ENCODE measurements at regions not wholly inside any gene's neighbourhood (a gene's known extent, or its start where the extent isn't known, plus 50 kb on each side); places are given as distances from the start of the nearest gene placed in this dataset.

- no peaks in the 10 kb centered on the region for H3K27me3 ChIP-seq (ENCODE audit: insufficient read depth, low read depth)
- H3K4me1 ChIP-seq (replicated peaks; ENCODE audit: insufficient read depth), result no peaks in the 10 kb centered on the region
- no peaks in the 10 kb centered on the region for H4K20me1 ChIP-seq (ENCODE audit: insufficient read depth)
- no peak overlapping the region for H3K4me2 ChIP-seq
- H3K9me2 ChIP-seq (ENCODE audit: insufficient read depth), result no peaks in the 10 kb centered on the region
- no peak for TF ChIP-seq CTCF (conservative IDR thresholded peaks at IDR 0.05)
- no peak for TF ChIP-seq EZH2 (IDR thresholded peaks at IDR 0.05; ENCODE audit: low read depth)
- H3K27ac ChIP-seq, result no peak overlapping the region
- CTCF ChIA-PET, result no interaction called here
- DNase-seq, result no peak
- H2AFZ ChIP-seq, result no peak overlapping the region
- no peak overlapping the region for H3K4me3 ChIP-seq
- H3K79me2 ChIP-seq (ENCODE audit: low read depth), result no peaks in the 10 kb centered on the region
- BruUV-seq (replicated peaks), result no TSS peak
- H3K9me3 ChIP-seq (ENCODE audit: insufficient read depth, low read depth), result no peaks in the 10 kb centered on the region
- POLR2A ChIA-PET (ENCODE audit: unreplicated experiment), result no interaction called here
- intact Hi-C loops (cut with micrococcal nuclease; ENCODE audit: unreplicated experiment), result no loop called here
- no peaks in the 10 kb centered on the region for H3F3A ChIP-seq (ENCODE audit: insufficient read depth, low read depth)
- H3K36me3 ChIP-seq (ENCODE audit: low read depth), result no peaks in the 10 kb centered on the region
Observed at GRCh38 chr5:111954516-111955395, 197.8 kb upstream of the NREP start.

- no peak overlapping the region for H2AFZ ChIP-seq
- CTCF ChIA-PET, result no interaction called here
- no peak overlapping the region for H3K4me2 ChIP-seq
Observed at GRCh38 chr5:111953351-111954127, 196.5 kb upstream of the NREP start.

GRCh38 chr5:111952555-111952954 lies 195.6 kb upstream of the NREP start:
- no TSS peak for BruUV-seq (replicated peaks)
- Histone ChIP-seq H3K27ac (no peak overlapping the region), H3K4me1 (replicated peaks; ENCODE audit: insufficient read depth) (no peaks in the 10 kb centered on the region), H3K9me3 (ENCODE audit: insufficient read depth, low read depth) (no peaks in the 10 kb centered on the region), H3K9me2 (ENCODE audit: insufficient read depth) (no peaks in the 10 kb centered on the region), H3K27me3 (ENCODE audit: insufficient read depth, low read depth) (no peaks in the 10 kb centered on the region), H3F3A (ENCODE audit: insufficient read depth, low read depth) (no peaks in the 10 kb centered on the region), H3K36me3 (ENCODE audit: low read depth) (no peaks in the 10 kb centered on the region), H3K79me2 (ENCODE audit: low read depth) (no peaks in the 10 kb centered on the region), H3K4me2 (no peak overlapping the region), H2AFZ (no peak overlapping the region), H3K4me3 (no peak overlapping the region), H4K20me1 (ENCODE audit: insufficient read depth) (no peaks in the 10 kb centered on the region)
- ChIA-PET POLR2A (ENCODE audit: unreplicated experiment) (no interaction called here), CTCF (no interaction called here)
- no peak for DNase-seq
- TF ChIP-seq EZH2 (IDR thresholded peaks at IDR 0.05; ENCODE audit: low read depth), result no peak
- no peak for TF ChIP-seq CTCF (conservative IDR thresholded peaks at IDR 0.05)
- intact Hi-C loops (cut with micrococcal nuclease; ENCODE audit: unreplicated experiment), result no loop called here

More at GRCh38 chr5:111953351-111954127, 196.5 kb upstream of the NREP start:
- no peaks in the 10 kb centered on the region for H3F3A ChIP-seq (ENCODE audit: insufficient read depth, low read depth)
- H3K27me3 ChIP-seq (ENCODE audit: insufficient read depth, low read depth), result no peaks in the 10 kb centered on the region
- no peak overlapping the region for H3K4me3 ChIP-seq
- intact Hi-C loops (cut with micrococcal nuclease; ENCODE audit: unreplicated experiment), result no loop called here
- no peaks in the 10 kb centered on the region for H4K20me1 ChIP-seq (ENCODE audit: insufficient read depth)
- no peak for TF ChIP-seq CTCF (conservative IDR thresholded peaks at IDR 0.05)
- no peak for TF ChIP-seq EZH2 (IDR thresholded peaks at IDR 0.05; ENCODE audit: low read depth)
- no peaks in the 10 kb centered on the region for H3K9me3 ChIP-seq (ENCODE audit: insufficient read depth, low read depth)
- H3K9me2 ChIP-seq (ENCODE audit: insufficient read depth), result no peaks in the 10 kb centered on the region
- no peak overlapping the region for H3K27ac ChIP-seq
- BruUV-seq (replicated peaks), result no TSS peak
- no peak for DNase-seq
- no peaks in the 10 kb centered on the region for H3K4me1 ChIP-seq (replicated peaks; ENCODE audit: insufficient read depth)
- POLR2A ChIA-PET (ENCODE audit: unreplicated experiment), result no interaction called here
- no peaks in the 10 kb centered on the region for H3K79me2 ChIP-seq (ENCODE audit: low read depth)
- no peaks in the 10 kb centered on the region for H3K36me3 ChIP-seq (ENCODE audit: low read depth)
